Left colon (tissue), 2 donors: ENCODE measurements at regions not wholly inside any gene's neighbourhood (a gene's known extent, or its start where the extent isn't known, plus 50 kb on each side); places are given as distances from the start of the nearest gene placed in this dataset.
A peak's percentile ranks its signal among the peaks of the same experiment; 100 is the strongest.

Source experiments
- ATAC-seq: fragments of 200-7000 bp; cut with Tn5 transposase; one replicate; pipeline ENCODE4 v1.9.1; 2020; ENCODE audit warnings: mild to moderate bottlenecking, moderate library complexity
- DNase-seq, 2 donors: peaks; one replicate each; pipeline ENCODE4 v3.0.0-alpha.2; 2020
- intact Hi-C, 2 donors: fragments of 100-400 bp; cut with DNase I in 1 of 2; cut with micrococcal nuclease in 1 of 2; formaldehyde crosslinking; loops; one replicate each; pipeline versions ENCODE4 v1.11.2 to v1.14.0; 2022; cut with DNase I, micrococcal nuclease
- donor health status: DM: no; HTN: no; CAD: no.
- donor health status: DM: yes; HTN: yes; CAD: no.

DNA sequence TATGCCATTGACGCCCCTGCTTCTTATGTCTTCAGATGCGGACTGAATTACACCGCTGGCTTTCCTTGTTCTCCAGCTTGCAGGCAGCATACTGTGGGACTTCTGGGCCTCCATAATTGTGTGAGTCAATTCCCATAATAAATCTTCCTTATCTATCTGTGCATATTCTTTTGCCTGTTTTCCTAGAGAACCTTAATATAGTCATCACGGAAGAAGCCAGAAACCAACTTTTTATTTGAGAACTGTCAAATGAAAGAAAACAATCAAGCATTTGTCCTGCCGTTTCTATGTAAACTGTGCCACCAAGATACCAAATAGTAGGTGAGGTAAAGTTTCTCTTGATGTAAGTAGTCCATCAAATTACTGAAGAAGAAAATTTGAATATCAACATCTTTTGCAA lies 51.8 kb upstream of the B3GALNT1 start:
- DNase-seq: no peak
- ATAC-seq: no peak
- intact Hi-C loops: no loop called here

DNA sequence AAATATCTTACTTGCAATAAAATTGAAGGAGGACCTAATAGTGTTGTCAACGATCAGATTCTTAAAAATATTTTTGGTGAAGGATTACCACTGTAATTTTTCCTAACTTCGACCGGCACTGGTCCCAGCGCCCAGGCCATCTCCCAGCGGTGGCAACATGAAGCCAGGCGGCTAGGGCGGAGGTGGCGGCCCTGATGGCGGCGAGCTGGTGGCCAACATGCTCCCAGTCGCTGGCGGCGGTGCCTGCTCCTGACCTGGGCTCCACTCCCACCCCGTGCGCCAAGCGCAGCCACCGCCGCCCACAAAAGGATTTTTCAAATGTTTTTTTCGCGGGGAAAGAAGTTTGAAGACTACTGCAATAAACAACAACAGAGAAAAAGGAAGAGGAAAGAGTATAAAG lies 56.5 kb upstream of the B3GALNT1 start:
- ATAC-seq: no peak
- no peak for DNase-seq
- intact Hi-C loops: no loop called here

DNA sequence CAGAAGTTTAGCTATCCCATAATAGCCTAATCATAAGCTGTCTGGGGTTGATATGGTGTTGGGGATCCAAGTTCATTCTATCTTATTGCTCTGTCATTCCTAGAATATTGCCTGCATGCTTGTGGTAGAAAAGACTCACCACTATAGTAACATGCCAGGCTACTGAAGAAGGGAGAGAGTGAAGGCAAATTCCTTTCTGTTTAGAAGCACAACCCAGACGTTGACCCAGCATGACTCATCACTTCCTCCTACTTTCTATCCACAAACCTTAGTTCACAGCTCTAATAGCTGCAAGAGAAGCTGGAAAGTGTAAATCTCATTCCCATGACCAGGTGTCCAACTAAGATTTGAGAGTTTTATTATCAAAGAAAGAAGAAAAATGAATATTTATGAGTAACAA lies 57.8 kb upstream of the NMD3 start:
- ATAC-seq (no peak), DNase-seq (no peak)
- intact Hi-C loops: no loop called here

DNA sequence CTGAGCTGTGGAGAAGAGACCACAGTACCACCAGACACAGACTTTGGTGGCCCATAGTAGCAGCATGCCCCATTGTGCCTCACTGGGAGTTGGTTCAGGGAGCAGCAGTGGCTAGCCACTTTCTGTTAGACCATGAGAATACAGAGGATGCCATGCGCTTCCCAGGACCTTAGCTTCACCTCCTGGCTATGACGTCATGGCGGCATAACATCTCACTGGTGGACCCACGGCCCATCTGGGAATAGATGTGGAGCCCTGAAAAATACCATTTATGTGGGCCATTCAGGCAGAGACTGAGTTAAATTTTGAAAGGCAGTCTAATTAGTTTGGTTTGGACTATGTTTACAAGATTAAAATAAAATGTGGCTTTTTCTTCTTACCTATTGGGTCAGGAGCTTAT lies 55.1 kb upstream of the NMD3 start:
- DNase-seq: no peak
- intact Hi-C loops: no loop called here
- ATAC-seq: no peak

DNA sequence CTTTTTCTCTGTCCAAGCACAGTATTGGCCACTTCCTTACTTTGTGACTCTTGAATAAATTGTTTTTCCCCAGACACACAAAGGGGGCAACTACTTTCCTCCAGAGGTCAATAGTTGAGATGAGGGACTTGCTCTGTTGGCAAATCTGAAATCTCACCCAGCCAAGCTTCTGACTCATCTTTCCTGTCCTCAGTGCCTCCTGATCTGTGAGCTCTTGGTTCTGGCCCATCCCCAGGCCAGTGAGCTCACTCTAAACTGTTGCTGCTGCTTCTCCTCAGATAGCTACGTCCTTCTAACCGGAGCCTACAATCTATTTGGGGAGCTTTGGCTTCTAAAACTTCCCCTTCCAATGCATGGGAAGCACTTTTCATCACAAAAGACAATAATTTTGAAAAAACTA lies 50.0 kb upstream of the NMD3 start:
- peak; percentile 6 to 24 for DNase-seq
- no peak for ATAC-seq
- intact Hi-C loops: no loop called here
